ENCODE measurements at regions not wholly inside any gene's neighbourhood (a gene's known extent, or its start where the extent isn't known, plus 50 kb on each side); places are given as distances from the start of the nearest gene placed in this dataset.

DNA sequence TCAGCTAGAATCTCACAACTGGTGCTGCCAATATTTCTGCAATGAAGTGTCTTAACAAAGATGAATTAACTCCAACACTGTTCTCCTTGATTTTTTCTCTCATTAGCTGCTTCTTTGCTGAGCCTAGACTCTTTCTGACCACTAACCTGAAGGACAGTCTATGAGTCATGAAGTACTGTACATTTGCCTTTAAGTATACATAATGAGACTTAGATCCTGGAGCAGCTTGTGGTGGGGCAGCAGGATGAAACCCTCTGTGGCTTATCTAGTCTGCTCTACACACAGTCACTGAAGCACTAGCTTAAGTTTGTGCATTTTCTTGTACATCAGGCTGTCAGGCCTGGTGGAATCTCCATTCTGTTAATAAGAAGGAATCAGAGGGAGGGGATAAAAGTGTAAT is 307.4 kb upstream of the SMIM31 start:
- Histone ChIP-seq H3K79me2 (ENCODE audit: low read length) (no peaks in the 10 kb centered on the region), H3K4me1 (ENCODE audit: low read length) (no peaks in the 10 kb centered on the region), H2AFZ (ENCODE audit: low read depth, low read length) (no peak overlapping the region), H3K4me2 (ENCODE audit: low read length) (no peak overlapping the region), H3K36me3 (replicated peaks; ENCODE audit: low read depth, low read length) (no peaks in the 10 kb centered on the region), H4K20me1 (ENCODE audit: insufficient read depth, low read length) (no peaks in the 10 kb centered on the region), H3K9ac (ENCODE audit: low read length) (no peak overlapping the region), H3K9me3 (ENCODE audit: insufficient read depth, low read length) (no peaks in the 10 kb centered on the region), H3K4me3 (ENCODE audit: low read length) (no peak overlapping the region), H3K27ac (ENCODE audit: low read length) (no peak overlapping the region), H3K27me3 (ENCODE audit: low read depth, low read length) (no peaks in the 10 kb centered on the region)
- TF ChIP-seq, protein P1, sequence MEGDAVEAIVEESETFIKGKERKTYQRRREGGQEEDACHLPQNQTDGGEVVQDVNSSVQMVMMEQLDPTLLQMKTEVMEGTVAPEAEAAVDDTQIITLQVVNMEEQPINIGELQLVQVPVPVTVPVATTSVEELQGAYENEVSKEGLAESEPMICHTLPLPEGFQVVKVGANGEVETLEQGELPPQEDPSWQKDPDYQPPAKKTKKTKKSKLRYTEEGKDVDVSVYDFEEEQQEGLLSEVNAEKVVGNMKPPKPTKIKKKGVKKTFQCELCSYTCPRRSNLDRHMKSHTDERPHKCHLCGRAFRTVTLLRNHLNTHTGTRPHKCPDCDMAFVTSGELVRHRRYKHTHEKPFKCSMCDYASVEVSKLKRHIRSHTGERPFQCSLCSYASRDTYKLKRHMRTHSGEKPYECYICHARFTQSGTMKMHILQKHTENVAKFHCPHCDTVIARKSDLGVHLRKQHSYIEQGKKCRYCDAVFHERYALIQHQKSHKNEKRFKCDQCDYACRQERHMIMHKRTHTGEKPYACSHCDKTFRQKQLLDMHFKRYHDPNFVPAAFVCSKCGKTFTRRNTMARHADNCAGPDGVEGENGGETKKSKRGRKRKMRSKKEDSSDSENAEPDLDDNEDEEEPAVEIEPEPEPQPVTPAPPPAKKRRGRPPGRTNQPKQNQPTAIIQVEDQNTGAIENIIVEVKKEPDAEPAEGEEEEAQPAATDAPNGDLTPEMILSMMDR (IDR thresholded peaks at IDR 0.05; ENCODE audit: low read depth, low read length) = no peak
- no peak for TF ChIP-seq EZH2phosphoT487 (IDR thresholded peaks at IDR 0.05; ENCODE audit: low read depth)

DNA sequence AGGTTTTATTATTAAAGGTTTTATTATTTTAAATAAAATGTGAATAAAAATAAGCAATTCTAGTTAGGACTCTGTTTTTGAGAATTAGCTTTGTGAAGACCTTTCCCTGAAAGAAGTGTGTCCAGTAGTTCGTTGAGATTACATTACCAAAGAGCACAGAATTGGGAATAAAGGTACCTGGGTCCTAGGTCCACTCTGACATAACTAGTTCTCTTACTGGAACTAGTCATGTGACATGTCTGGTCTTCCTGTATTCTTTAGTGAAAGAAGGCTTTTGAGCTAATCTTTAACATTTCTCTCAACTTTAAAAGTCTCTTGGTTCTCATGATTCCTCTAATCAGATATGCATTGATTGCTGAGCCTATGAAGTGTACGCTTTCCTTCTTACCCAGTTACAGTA is 292.0 kb upstream of the SMIM31 start:
- no peak for TF ChIP-seq EZH2phosphoT487 (IDR thresholded peaks at IDR 0.05; ENCODE audit: low read depth)
- TF ChIP-seq, protein P1 (IDR thresholded peaks at IDR 0.05; ENCODE audit: low read depth, low read length) = no peak
- Histone ChIP-seq H3K9ac (ENCODE audit: low read length) (no peak overlapping the region), H3K36me3 (replicated peaks; ENCODE audit: low read depth, low read length) (no peaks in the 10 kb centered on the region), H3K27me3 (ENCODE audit: low read depth, low read length) (no peaks in the 10 kb centered on the region), H3K27ac (ENCODE audit: low read length) (no peak overlapping the region), H3K9me3 (ENCODE audit: insufficient read depth, low read length) (no peaks in the 10 kb centered on the region), H3K4me3 (ENCODE audit: low read length) (no peak overlapping the region), H3K79me2 (ENCODE audit: low read length) (no peaks in the 10 kb centered on the region), H3K4me1 (ENCODE audit: low read length) (peaks cover 7% of the 10 kb centered on the region), H4K20me1 (ENCODE audit: insufficient read depth, low read length) (no peaks in the 10 kb centered on the region), H2AFZ (ENCODE audit: low read depth, low read length) (no peak overlapping the region), H3K4me2 (ENCODE audit: low read length) (no peak overlapping the region)

DNA sequence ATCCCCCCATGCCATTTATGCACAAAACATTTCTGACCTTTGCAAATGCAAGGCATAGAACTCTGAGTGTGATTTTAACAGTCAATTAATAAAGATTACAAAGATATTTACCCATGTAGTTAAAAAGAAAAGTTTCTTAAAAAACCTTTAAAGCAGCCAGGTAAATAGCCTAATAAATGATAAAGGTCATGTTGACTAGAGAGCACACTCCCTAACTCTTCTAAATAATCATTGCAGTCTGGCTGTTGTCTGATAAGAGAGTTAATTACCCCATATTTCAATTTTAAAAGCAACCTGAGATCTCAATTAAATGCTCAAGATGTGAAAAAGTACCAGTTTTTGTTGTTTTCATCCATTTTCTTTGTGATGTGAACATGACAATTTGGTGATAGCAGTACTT is 291.5 kb upstream of the SMIM31 start:
- H4K20me1 ChIP-seq (ENCODE audit: insufficient read depth, low read length) = no peaks in the 10 kb centered on the region
- H3K36me3 ChIP-seq (replicated peaks; ENCODE audit: low read depth, low read length) = no peaks in the 10 kb centered on the region
- no peak overlapping the region for H2AFZ ChIP-seq (ENCODE audit: low read depth, low read length)
- H3K27ac ChIP-seq (ENCODE audit: low read length) = no peak overlapping the region
- H3K4me2 ChIP-seq (ENCODE audit: low read length) = no peak overlapping the region
- no peaks in the 10 kb centered on the region for H3K27me3 ChIP-seq (ENCODE audit: low read depth, low read length)
- H3K79me2 ChIP-seq (ENCODE audit: low read length) = no peaks in the 10 kb centered on the region
- no peak overlapping the region for H3K4me3 ChIP-seq (ENCODE audit: low read length)
- no peak for TF ChIP-seq EZH2phosphoT487 (IDR thresholded peaks at IDR 0.05; ENCODE audit: low read depth)
- TF ChIP-seq, protein P1 (IDR thresholded peaks at IDR 0.05; ENCODE audit: low read depth, low read length) = no peak
- H3K9me3 ChIP-seq (ENCODE audit: insufficient read depth, low read length) = no peaks in the 10 kb centered on the region
- H3K4me1 ChIP-seq (ENCODE audit: low read length) = peaks cover 11% of the 10 kb centered on the region
- H3K9ac ChIP-seq (ENCODE audit: low read length) = no peak overlapping the region

DNA sequence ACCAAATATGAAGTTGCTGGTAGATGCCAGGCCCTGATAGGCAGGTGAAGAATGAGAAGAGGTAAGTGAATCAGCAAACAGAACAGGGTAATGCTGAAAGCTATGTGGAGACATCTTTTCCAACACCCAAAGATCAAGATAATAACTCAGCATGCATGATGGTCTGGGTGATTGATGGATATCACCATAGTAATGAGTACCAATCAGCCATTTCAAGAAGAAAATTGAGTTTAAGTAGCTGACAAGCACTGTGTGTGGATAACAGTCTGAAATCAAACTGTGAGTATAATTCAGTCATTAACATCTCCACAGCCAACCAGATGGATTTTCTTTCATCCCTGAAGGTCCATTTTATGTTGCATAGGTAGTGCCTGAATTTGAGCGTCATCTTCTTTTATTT is 289.6 kb upstream of the SMIM31 start:
- no peaks in the 10 kb centered on the region for H3K27me3 ChIP-seq (ENCODE audit: low read depth, low read length)
- no peaks in the 10 kb centered on the region for H3K79me2 ChIP-seq (ENCODE audit: low read length)
- H2AFZ ChIP-seq (ENCODE audit: low read depth, low read length) = no peak overlapping the region
- peaks cover 11% of the 10 kb centered on the region for H3K4me1 ChIP-seq (ENCODE audit: low read length)
- H3K9me3 ChIP-seq (ENCODE audit: insufficient read depth, low read length) = no peaks in the 10 kb centered on the region
- no peaks in the 10 kb centered on the region for H4K20me1 ChIP-seq (ENCODE audit: insufficient read depth, low read length)
- no peak overlapping the region for H3K27ac ChIP-seq (ENCODE audit: low read length)
- no peak overlapping the region for H3K4me2 ChIP-seq (ENCODE audit: low read length)
- no peaks in the 10 kb centered on the region for H3K36me3 ChIP-seq (replicated peaks; ENCODE audit: low read depth, low read length)
- H3K4me3 ChIP-seq (ENCODE audit: low read length) = no peak overlapping the region
- no peak overlapping the region for H3K9ac ChIP-seq (ENCODE audit: low read length)
- no peak for TF ChIP-seq EZH2phosphoT487 (IDR thresholded peaks at IDR 0.05; ENCODE audit: low read depth)
- TF ChIP-seq, protein P1 (IDR thresholded peaks at IDR 0.05; ENCODE audit: low read depth, low read length) = no peak

All from OCI-LY3 (cell line).